Lower leg skin (tissue), 3 donors: ENCODE measurements at regions not wholly inside any gene's neighbourhood (a gene's known extent, or its start where the extent isn't known, plus 50 kb on each side); places are given as distances from the start of the nearest gene placed in this dataset.

ENCODE experiments used
- CTCF ChIP-seq, 3 donors: fragments of 450-650 bp; IDR thresholded peaks; one replicate each; pipeline ENCODE4 v1.5.1; 2016; ENCODE audit warnings: antibody characterized with exemption in 3 of 3, mild to moderate bottlenecking in 3 of 3, moderate library complexity in 2 of 3
- POLR2A ChIP-seq, 2 donors: fragments of 450-650 bp; IDR thresholded peaks; one replicate each; pipeline ENCODE4 v1.6.1; 2016 to 2017; ENCODE audit warnings: antibody characterized with exemption in 2 of 2, mild to moderate bottlenecking in 1 of 2, moderate library complexity in 1 of 2

DNA sequence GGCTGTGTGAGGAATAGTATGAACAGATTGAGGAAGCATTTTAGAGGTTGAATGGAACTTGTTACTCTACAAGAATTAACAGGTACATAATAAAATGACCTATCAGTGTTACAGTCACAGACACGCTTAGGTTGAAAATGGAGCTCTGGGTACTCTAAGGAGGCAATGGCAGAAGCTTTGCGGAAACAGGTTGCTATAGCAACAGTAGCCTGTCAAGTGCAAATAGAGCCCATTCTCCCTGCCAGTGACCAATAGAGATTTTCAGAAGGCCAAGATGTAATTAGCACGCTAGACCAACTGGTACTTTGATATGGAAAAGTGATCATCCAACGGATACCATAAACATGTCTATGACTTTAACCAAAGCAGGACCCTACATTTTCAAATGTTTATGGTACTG is 148.5 kb upstream of the FREM2 start:
- no peak for TF ChIP-seq CTCF (IDR thresholded peaks at IDR 0.05)
- TF ChIP-seq POLR2A (IDR thresholded peaks at IDR 0.05): no peak
